Fibroblast of skin of abdomen (primary cell): ENCODE measurements at regions not wholly inside any gene's neighbourhood (a gene's known extent, or its start where the extent isn't known, plus 50 kb on each side); places are given as distances from the start of the nearest gene placed in this dataset.

Source experiments
- DNase-seq: peaks from one replicate; pipeline ENCODE4 v3.0.0-alpha.2; 2013

- peak; percentile 78 for DNase-seq
Measured at GRCh38 chr3:73784686-73785392, 160.1 kb upstream of the PDZRN3 start.

- no peak for DNase-seq
Measured at GRCh38 chr3:73783811-73784210, 159.1 kb upstream of the PDZRN3 start.

- DNase-seq, result no peak
Measured at GRCh38 chr3:73781541-73781940, 156.8 kb upstream of the PDZRN3 start.

- no peak for DNase-seq
Measured at GRCh38 chr3:73774645-73775044, 149.9 kb upstream of the PDZRN3 start.

GRCh38 chr3:73773233-73773632 lies 148.5 kb upstream of the PDZRN3 start:
- DNase-seq, result no peak

GRCh38 chr3:73772076-73772886 lies 147.5 kb upstream of the PDZRN3 start:
- DNase-seq, result peak; percentile 17

GRCh38 chr3:73768524-73769308 lies 144.0 kb upstream of the PDZRN3 start:
- DNase-seq, result peak; percentile 37

- peak; percentile 94 for DNase-seq
Measured at GRCh38 chr3:73766599-73767381, 142.0 kb upstream of the PDZRN3 start.

GRCh38 chr3:73765878-73766545 lies 141.3 kb upstream of the PDZRN3 start:
- no peak for DNase-seq

- DNase-seq, result no peak
Measured at GRCh38 chr3:73762855-73763254, 138.1 kb upstream of the PDZRN3 start.

- DNase-seq, result no peak
Measured at GRCh38 chr3:73759297-73759711, 134.6 kb upstream of the PDZRN3 start.

- DNase-seq, result no peak
Measured at GRCh38 chr3:73757536-73757935, 132.8 kb upstream of the PDZRN3 start.

GRCh38 chr3:73753985-73754384 lies 129.2 kb upstream of the PDZRN3 start:
- DNase-seq, result no peak

GRCh38 chr3:73752338-73752737 lies 127.6 kb upstream of the PDZRN3 start:
- DNase-seq, result no peak

- no peak for DNase-seq
Measured at GRCh38 chr3:73746623-73747022, 121.9 kb upstream of the PDZRN3 start.

- DNase-seq, result peak; percentile 49
Measured at GRCh38 chr3:73745526-73746191, 120.9 kb upstream of the PDZRN3 start.

GRCh38 chr3:73743551-73743950 lies 118.8 kb upstream of the PDZRN3 start:
- no peak for DNase-seq

- peak; percentile 76 for DNase-seq
Measured at GRCh38 chr3:73739791-73740453, 115.2 kb upstream of the PDZRN3 start.

GRCh38 chr3:73738711-73739110 lies 114.0 kb upstream of the PDZRN3 start:
- DNase-seq, result no peak

- no peak for DNase-seq
Measured at GRCh38 chr3:73734211-73735089, 109.7 kb upstream of the PDZRN3 start.
